Uterus (tissue), 2 donors: ENCODE measurements at regions not wholly inside any gene's neighbourhood (a gene's known extent, or its start where the extent isn't known, plus 50 kb on each side); places are given as distances from the start of the nearest gene placed in this dataset.

Source experiments
- CTCF ChIP-seq, 4 experiments: fragments of 200-600 bp in 2 of 4; fragments of 450-650 bp in 2 of 4; sonication (generic) in 2 of 4; IDR thresholded peaks; one replicate each; pipeline ENCODE4 v1.5.1; 2016 to 2019; ENCODE audit warnings: antibody characterized with exemption in 4 of 4, mild to moderate bottlenecking in 2 of 4, moderate library complexity in 1 of 4
- POLR2A ChIP-seq, 2 donors: fragments of 450-650 bp; IDR thresholded peaks; one replicate each; pipeline ENCODE4 v1.6.1; 2016; ENCODE audit warnings: antibody characterized with exemption in 2 of 2, mild to moderate bottlenecking in 1 of 2, moderate library complexity in 1 of 2

- TF ChIP-seq CTCF (IDR thresholded peaks at IDR 0.05) (no peak), POLR2A (IDR thresholded peaks at IDR 0.05) (no peak)
These were observed 278.7 kb upstream of the KLF6 start for GRCh38 chr10:4063717-4064116.
